Progenitor cell of endocrine pancreas (in vitro differentiated cells): ENCODE measurements at regions not wholly inside any gene's neighbourhood (a gene's known extent, or its start where the extent isn't known, plus 50 kb on each side); places are given as distances from the start of the nearest gene placed in this dataset.
"Not testable (repeated sequence)": the region's sequence is repeated elsewhere in the genome, so short reads cannot be mapped to it uniquely, and the experiment has no call there.

Experiments
- DNase-seq: peaks from one replicate; pipeline ENCODE4 v3.0.0; 2021; ENCODE audit warnings: low spot score; ENCODE audit not compliant: unreplicated experiment
- H3K27ac Mint-ChIP-seq: 2 replicates; pipeline ENCODE4 v1.8.0; 2021; ENCODE audit warnings: mild to moderate bottlenecking, moderate library complexity, mixed read lengths
- H3K27me3 Mint-ChIP-seq: 2 replicates; pipeline ENCODE4 v1.8.0; 2021; ENCODE audit warnings: mixed read lengths
- H3K36me3 Mint-ChIP-seq: 2 replicates; pipeline ENCODE4 v1.8.0; 2022; ENCODE audit warnings: mixed read lengths; ENCODE audit not compliant: insufficient read depth
- H3K4me1 Mint-ChIP-seq: 2 replicates; pipeline ENCODE4 v1.8.0; 2021; ENCODE audit warnings: low read depth, mixed read lengths
- H3K4me3 Mint-ChIP-seq: 2 replicates; pipeline ENCODE4 v1.8.0; 2021; ENCODE audit warnings: low read depth, mild to moderate bottlenecking, moderate library complexity, mixed read lengths
- H3K9me3 Mint-ChIP-seq: 2 replicates; pipeline ENCODE4 v1.8.0; 2021; ENCODE audit warnings: low read depth, mixed read lengths
- TF ChIP-seq, protein P1 (sequence below): fragments of 200-600 bp; sonication (generic); IDR thresholded peaks from one replicate; pipeline ENCODE4 v1.5.0; 2021; ENCODE audit warnings: antibody characterized with exemption, mild to moderate bottlenecking; ENCODE audit not compliant: unreplicated experiment

DNA sequence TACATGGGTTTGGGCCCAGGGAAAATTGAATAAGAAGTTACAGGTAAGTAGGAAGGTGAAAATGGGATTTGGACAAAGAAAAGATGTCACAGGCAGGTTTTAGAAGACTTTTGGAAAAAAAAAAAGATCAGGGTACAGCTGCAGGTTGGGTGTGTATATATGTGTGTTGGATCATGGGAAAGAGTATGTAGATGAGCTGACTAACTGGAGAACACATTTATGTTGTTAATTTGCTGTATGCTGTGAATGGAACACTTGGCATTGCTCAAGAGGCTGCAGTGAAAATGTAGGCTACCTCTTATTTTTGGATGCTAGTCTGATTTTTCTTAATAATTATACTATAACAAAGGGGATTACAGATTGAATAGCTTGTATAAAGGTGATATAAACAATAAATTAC lies 577.7 kb upstream of the USP24 start:
- no peak overlapping the region for H3K4me3 Mint-ChIP-seq
- TF ChIP-seq, protein P1, sequence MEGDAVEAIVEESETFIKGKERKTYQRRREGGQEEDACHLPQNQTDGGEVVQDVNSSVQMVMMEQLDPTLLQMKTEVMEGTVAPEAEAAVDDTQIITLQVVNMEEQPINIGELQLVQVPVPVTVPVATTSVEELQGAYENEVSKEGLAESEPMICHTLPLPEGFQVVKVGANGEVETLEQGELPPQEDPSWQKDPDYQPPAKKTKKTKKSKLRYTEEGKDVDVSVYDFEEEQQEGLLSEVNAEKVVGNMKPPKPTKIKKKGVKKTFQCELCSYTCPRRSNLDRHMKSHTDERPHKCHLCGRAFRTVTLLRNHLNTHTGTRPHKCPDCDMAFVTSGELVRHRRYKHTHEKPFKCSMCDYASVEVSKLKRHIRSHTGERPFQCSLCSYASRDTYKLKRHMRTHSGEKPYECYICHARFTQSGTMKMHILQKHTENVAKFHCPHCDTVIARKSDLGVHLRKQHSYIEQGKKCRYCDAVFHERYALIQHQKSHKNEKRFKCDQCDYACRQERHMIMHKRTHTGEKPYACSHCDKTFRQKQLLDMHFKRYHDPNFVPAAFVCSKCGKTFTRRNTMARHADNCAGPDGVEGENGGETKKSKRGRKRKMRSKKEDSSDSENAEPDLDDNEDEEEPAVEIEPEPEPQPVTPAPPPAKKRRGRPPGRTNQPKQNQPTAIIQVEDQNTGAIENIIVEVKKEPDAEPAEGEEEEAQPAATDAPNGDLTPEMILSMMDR = no peak
- no peaks in the 10 kb centered on the region for H3K4me1 Mint-ChIP-seq
- H3K27ac Mint-ChIP-seq = no peak overlapping the region
- DNase-seq = no peak
- no peaks in the 10 kb centered on the region for H3K36me3 Mint-ChIP-seq
- H3K27me3 Mint-ChIP-seq = no peaks in the 10 kb centered on the region
- H3K9me3 Mint-ChIP-seq = peaks cover 3% of the 10 kb centered on the region

DNA sequence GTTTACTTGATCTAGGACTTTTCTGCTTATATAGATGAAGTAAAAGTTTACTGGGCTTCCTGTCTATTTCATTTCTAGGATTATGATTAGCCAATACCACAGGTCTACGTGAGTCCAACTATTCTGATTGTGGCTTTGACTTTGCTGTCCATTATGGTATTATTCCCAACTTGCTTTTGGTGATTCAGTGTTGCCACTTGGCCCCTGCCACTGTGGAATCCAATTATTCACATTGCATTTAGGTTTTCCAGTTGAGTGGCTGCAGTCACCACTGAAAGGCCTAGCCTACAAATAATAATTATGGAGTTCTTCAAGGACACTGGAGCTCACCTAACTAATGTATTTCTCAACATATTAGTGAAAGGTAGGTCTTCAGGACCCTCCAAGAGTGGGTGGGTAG lies 574.3 kb upstream of the USP24 start:
- H3K9me3 Mint-ChIP-seq = no peaks in the 10 kb centered on the region
- H3K36me3 Mint-ChIP-seq = no peaks in the 10 kb centered on the region
- TF ChIP-seq, protein P1 = no peak
- no peak overlapping the region for H3K4me3 Mint-ChIP-seq
- no peaks in the 10 kb centered on the region for H3K27me3 Mint-ChIP-seq
- no peak for DNase-seq
- H3K27ac Mint-ChIP-seq = no peak overlapping the region
- no peaks in the 10 kb centered on the region for H3K4me1 Mint-ChIP-seq

DNA sequence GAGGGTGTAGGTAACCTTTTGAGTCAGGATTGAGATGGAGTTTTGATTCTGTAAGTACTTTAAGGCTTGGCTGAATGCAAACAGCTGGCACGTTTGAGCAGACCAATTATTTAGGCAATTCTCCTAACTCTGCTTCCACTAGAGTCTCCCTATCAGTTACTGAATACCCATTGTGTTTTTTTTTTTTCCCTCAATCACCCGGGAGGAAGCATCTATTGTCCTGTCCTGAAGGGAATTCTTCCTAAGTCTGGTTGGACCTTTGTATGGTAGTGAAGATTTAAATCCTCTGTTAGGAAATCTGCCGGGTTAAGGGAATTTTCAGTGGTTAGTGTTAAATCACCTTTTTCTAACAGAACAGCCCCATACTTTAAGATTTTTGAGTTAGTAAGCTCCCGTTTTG lies 571.2 kb upstream of the USP24 start:
- Mint-ChIP-seq H3K4me1 (no peaks in the 10 kb centered on the region), H3K9me3 (no peaks in the 10 kb centered on the region), H3K27me3 (no peaks in the 10 kb centered on the region), H3K36me3 (no peaks in the 10 kb centered on the region), H3K27ac (no peak overlapping the region), H3K4me3 (no peak overlapping the region)
- TF ChIP-seq, protein P1 = no peak
- DNase-seq = no peak

DNA sequence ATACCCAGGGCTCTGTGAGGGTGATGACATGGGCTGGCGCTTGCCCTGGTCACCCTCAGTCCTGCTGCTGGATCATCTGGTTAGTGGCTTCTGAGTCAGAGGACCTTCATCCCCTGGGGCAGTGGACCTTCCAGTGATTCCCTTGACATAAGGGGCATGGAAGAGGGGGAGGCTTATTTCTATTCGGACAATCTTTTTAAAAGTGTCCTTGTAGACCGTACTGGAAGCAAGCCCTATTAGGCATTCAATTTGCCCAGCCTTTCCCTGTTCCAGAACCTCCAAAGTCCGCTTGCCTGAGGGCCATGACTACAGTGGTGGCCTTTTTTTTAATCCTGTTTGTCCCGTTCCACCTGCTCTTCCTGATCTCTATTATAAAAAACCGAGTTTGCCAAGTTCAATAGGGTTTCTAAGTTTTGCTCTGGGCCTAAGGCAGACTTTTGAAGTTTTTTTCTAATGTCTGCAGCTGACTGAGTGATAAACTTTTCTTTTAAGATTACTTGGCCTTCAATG lies 569.8 kb upstream of the USP24 start:
- H3K4me1 Mint-ChIP-seq, H3K27me3 Mint-ChIP-seq, DNase-seq, H3K27ac Mint-ChIP-seq, H3K4me3 Mint-ChIP-seq, H3K9me3 Mint-ChIP-seq, H3K36me3 Mint-ChIP-seq: not testable (repeated sequence)

DNA sequence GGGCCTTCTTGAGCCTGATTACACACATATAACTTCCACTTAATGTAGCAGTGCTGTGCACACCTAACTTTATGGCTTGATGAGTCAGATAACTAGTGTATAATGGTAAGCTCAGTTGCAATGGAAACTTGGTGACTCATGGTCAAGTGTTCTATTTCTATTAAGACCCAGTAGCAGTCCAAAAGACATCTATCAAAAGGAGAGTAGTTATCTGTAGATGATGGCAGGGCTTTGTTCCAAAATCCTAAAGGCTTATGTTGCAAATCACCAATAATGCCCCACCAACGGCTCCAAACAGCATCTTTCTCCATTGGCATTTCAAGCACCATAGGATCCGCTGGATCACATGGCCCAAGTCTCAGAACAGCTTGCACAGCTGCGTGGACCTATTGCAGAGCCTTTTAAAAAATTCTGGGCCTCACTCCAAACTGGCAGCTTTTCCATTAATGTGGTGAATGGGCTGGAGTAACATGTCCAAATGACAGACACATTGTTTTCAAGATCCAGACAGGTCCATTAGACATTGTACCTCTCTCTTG lies 566.8 kb upstream of the USP24 start:
- DNase-seq = no peak
- TF ChIP-seq, protein P1 = no peak
- H3K27me3 Mint-ChIP-seq = no peaks in the 10 kb centered on the region
- no peak overlapping the region for H3K27ac Mint-ChIP-seq
- H3K4me3 Mint-ChIP-seq = no peak overlapping the region
- no peaks in the 10 kb centered on the region for H3K4me1 Mint-ChIP-seq
- no peaks in the 10 kb centered on the region for H3K36me3 Mint-ChIP-seq
- H3K9me3 Mint-ChIP-seq = no peaks in the 10 kb centered on the region

DNA sequence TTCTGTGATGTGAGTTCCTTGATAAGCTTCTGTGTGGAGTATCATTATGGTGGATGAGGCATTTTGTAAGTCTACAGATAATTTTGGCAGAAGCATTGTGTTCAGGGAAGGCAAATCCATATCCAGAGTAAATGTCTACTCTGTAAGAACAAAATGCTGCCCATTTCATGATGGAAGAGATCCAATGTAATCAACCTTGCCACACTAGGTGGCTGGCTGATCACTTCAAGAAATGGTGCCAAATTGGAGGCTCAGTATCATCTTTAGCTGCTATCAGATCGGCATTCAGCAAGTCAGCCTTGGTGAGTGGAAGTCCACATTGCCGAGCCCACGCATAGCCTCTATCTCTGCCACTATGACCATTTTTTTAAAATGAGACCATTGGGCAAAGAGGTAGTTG lies 565.8 kb upstream of the USP24 start:
- TF ChIP-seq, protein P1 = no peak
- Mint-ChIP-seq H3K27me3 (no peaks in the 10 kb centered on the region), H3K36me3 (no peaks in the 10 kb centered on the region), H3K9me3 (no peaks in the 10 kb centered on the region), H3K4me3 (no peak overlapping the region), H3K27ac (no peak overlapping the region), H3K4me1 (no peaks in the 10 kb centered on the region)
- DNase-seq = no peak
